Stimulated activated CD8-positive, alpha-beta memory T cell treated with anti-CD3 and anti-CD28 coated beads, Interleukin-7, amount 100 ng/mL, for 1 hour (primary cell): ENCODE measurements at regions not wholly inside any gene's neighbourhood (a gene's known extent, or its start where the extent isn't known, plus 50 kb on each side); places are given as distances from the start of the nearest gene placed in this dataset.
"Not testable (repeated sequence)": the region's sequence is repeated elsewhere in the genome, so short reads cannot be mapped to it uniquely, and the experiment has no call there.

Experiments
- DNase-seq, 2 donors: peaks; one replicate each; pipeline ENCODE4 v3.0.0-alpha.2; 2020; ENCODE audit warnings: low read depth in 2 of 2

GRCh38 chr4:188282471-188283232 lies 143.4 kb downstream of the TRIML1 start:
- DNase-seq: no peak

DNA sequence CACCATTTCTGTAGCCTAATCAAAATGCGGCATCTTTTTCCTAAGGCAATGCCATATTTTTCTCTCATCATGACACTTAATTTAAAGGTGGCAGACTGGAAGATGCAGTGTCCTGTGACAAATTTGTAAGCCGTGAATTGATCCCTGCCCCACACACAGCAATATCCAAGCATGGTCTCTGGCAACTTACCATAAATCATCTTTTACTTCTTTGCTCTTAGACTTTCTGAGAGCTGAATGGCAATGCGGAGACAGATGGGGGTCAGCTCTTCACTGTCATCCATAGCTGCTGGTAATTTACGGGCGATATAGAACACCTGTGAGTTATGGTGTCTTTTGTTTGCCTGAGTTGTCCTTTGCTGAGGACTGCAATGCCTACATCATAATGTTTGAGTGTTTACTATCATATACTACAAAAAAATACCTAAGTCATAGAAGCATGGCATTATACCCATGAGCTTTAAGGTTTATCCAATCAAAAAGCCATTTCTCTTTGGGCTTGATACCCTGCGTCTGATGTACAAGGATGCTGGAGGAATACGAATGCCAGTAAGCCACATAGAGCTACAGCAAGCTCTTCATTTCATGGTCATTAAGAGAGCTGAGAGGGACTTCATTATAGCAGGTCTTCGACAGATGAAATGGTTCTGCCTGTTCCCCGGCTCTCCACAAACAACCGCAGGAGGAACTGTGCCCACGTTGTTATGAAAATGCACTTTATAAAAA lies 148.1 kb downstream of the TRIML1 start:
- no peak for DNase-seq

DNA sequence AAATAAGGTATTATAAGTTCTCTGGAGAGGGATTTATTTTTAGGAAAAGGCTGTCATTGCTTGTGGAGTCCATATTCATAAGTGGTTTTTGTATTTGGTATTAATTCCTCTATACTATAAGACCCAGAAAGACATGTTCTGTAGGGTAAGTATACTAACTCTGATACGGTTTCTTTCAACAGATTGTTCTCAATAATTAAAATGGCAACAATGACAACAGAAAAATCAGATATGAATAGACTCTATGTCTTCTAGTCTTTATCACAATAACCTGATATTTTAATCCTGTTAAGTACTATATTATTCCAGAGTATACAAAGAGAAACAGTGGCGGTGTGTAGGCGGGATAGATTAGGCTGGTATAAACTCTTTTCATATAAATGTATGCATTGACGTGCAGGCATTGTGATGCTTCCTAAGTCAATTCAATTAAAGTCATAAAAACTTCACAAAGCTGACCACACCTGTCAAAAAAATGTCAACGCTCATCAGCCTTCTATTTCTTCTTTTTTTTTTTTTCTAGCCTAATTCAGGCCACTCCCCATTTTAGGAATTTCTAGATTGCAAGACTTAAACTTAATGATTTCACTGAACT lies 150.4 kb downstream of the TRIML1 start:
- DNase-seq: no peak

DNA sequence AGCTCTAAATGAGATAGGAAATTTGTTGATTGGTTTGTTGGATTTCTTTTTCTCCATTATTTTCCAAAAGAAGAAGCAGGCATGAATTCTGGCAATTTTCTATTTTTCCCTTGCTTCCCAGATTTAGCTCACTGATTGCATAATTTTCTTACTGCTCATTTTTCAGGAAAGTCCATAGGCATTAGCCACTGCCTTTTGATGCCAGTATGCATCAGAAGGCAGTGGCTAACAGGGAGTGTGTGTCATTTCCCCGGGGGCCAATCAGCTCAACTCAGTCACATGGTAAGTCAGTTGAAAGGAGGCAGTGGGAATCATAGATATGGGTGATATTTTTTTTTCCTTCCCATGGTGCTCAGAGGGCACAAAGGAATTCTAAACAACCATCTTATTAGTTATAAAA lies 156.7 kb downstream of the TRIML1 start:
- DNase-seq: no peak

GRCh38 chr4:188296331-188296730 lies 157.1 kb downstream of the TRIML1 start:
- no peak for DNase-seq

DNA sequence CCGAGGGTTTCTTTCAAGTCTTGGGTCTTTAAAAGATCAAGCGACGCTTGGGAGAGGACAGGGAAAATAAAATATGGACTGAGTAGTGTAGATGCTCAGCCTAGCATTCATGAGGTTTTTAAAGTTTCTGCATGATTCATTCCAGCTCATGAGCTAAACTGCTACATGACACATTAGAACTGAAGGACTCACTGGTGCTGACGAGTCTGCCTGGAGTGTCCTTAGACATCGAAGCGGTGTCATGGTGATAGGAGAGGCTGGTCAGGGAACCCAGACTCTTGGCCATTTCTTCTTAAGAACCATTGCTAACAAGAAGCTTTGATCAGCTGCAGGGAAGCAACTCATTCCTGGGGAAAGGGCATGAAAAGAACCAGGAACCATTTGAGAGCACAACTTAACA lies 158.6 kb downstream of the TRIML1 start:
- no peak for DNase-seq

- DNase-seq: no peak
Measured at GRCh38 chr4:188299161-188299560, 159.9 kb downstream of the TRIML1 start.

GRCh38 chr4:188300385-188300784 lies 161.1 kb downstream of the TRIML1 start:
- DNase-seq: no peak

DNA sequence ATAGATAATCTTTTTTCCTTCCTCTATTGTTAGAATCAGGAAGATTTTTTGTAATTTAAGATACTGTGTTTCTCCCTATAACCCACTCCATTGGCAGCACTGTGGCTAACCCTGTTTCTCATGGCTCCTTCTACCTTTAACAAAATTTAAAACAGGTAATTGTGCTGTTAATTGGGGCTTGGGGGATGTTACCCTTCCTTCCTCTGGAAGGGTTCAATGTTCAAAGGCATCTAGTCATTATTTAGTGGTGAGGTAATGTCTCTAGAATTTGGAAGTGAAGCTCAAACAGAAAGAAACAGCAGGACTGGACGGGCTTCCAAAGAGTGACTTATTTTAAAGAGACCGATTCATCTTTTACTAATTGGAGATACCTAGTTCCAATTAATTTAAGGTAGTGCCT lies 166.4 kb downstream of the TRIML1 start:
- no peak for DNase-seq

DNA sequence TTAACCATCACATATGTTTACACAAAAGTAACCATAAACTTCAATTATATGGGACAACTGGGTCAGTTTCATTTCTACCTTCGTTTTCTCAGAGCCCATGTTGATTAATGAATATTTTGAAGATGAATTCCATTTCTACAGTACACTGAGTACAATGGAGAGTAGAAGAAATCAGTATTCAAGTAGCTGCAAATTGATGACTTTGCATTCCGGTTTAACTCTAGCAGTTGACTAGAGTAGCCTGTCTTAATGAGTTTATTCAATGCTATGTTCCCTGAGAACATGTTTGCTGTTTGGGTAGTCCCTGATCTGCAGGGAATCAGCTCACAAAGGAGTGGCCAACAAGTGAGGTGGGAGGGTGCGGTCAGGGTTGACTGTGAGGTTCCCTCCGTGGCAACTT lies 168.3 kb downstream of the TRIML1 start:
- no peak for DNase-seq

- DNase-seq: no peak
Measured at GRCh38 chr4:188308142-188308541, 168.9 kb downstream of the TRIML1 start.

GRCh38 chr4:188316391-188316790 lies 177.2 kb downstream of the TRIML1 start:
- DNase-seq: no peak

DNA sequence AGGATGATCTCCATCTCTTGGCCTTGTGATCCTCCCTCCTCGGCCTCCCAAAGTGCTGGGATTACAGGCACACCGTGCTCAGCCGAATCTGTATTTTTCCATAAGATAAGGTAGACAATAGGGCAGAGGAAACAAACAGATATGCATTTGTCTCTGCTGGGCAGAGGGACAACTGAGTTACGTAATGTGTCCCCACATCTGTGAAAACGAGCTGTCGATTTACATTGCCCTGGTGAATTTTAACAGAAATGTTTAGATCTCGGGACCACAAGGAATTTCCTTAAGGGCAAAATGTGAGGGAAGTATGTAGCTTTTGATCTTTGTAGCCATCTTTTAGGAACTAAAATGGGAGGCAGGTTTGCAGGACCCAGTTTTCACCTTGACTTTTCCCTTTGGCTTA lies 189.7 kb downstream of the TRIML1 start:
- no peak for DNase-seq

- DNase-seq: no peak
Measured at GRCh38 chr4:188329521-188329920, 190.3 kb downstream of the TRIML1 start.

GRCh38 chr4:188332265-188332664 lies 193.0 kb downstream of the TRIML1 start:
- DNase-seq: no peak

GRCh38 chr4:188336891-188337290 lies 197.7 kb downstream of the TRIML1 start:
- no peak for DNase-seq

GRCh38 chr4:188341428-188341827 lies 202.2 kb downstream of the TRIML1 start:
- no peak for DNase-seq

DNA sequence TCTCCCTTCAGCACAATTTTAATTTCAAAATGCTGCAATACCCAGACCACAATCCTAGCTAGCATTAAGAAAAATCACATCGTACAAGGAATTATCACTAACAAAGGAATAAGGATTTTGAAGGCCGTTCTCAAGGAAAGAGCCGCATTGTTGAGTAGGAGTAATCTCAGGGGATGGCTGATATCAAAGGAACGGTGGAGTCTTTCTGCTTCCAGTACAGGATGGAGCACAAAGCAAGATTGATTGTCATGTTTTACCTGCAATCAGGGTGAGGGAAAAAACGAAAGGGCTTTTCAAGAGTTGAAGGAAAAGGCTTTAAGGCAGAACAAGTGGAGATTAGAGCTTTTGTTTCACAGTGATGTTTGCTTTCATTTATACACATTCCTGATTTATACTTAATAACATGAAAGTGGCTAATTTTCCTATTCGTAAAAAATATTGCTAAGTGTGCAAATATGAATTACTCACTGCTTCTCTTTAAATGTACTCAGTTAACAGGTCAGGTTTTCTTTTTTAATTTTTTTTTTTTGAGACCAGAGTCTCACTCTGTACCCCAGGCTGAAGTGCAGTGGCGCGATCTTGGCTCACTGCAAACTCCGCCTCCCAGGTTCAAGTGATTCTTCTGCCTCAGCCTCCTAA lies 207.0 kb downstream of the TRIML1 start:
- no peak for DNase-seq

DNA sequence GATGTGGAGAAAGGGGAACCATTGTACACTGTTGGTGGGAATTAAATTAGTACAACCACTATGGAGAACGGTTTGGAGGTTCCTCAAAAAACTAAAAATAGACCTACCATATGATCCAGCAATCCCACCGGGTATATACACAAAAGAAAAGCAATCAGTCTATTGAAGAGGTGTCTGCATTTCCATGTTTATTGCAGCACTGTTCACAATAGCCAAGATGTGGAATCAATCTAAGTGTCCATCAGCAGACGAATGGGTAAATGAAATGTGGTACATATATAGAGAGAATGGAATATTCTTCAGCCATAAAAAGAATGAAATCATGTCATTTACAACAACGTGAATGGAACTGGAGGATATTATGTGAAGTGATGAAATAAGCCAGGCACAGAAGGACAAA lies 208.1 kb downstream of the TRIML1 start:
- DNase-seq: no peak

DNA sequence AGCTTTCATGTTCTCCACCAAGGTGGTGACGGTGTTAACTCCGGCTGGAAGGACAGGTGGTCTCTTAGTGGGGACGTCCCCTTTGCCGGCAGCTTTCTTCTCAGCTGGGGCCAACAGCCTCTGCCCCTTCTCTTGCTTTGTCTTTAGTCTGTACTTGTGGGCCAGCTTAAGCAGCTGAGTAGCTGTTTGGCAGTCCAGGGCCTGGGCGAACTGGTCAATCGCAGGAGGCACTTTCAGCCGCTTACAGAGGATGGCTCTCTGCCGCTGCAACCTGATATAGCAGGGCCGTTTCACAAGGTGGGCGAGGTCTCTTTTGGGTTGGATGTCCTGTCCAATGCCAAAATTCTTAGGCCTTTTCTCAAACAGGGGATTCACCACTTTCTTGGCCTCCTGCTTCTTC lies 210.3 kb downstream of the TRIML1 start:
- not testable (repeated sequence) for DNase-seq

DNA sequence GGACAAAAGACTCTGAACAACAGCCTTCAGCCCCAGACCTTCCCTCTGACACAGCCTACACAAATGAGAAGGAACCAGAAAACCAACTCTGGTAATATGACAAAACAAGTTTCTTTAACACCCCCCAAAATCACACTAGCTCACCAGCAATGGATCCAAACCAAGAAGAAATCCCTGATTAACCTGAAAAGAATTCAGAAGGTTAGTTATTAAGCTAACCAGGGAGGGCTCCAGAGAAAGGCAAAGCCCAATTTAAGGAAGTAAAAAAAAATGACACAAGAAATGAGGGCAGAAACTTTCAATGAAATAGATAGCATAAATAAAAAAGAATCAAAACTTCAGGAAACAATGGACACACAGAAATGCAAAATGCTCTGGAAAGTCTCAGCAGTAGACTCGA lies 224.0 kb downstream of the TRIML1 start:
- DNase-seq: no peak

GRCh38 chr4:188370777-188371176 lies 231.5 kb downstream of the TRIML1 start:
- no peak for DNase-seq

DNA sequence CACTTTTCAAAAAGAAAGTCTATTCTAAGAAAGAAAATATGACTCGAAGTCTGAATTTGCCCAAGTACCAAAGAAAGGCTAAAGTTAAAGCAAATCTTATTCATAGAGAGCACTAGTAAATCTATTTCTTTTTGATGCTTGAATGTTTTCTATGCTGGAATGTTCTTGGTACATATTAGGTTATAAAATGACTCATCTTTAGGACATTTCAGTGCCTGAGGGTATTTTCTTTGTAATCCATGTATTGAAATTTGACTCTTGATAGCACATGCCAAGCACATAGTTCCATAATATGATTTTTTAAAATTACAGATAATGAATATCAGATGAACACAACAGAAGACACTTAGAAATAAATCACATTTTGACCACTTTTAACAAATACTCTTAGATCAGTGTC lies 232.8 kb downstream of the TRIML1 start:
- DNase-seq: no peak
